ENCODE measurements at regions not wholly inside any gene's neighbourhood (a gene's known extent, or its start where the extent isn't known, plus 50 kb on each side); places are given as distances from the start of the nearest gene placed in this dataset.

DNA sequence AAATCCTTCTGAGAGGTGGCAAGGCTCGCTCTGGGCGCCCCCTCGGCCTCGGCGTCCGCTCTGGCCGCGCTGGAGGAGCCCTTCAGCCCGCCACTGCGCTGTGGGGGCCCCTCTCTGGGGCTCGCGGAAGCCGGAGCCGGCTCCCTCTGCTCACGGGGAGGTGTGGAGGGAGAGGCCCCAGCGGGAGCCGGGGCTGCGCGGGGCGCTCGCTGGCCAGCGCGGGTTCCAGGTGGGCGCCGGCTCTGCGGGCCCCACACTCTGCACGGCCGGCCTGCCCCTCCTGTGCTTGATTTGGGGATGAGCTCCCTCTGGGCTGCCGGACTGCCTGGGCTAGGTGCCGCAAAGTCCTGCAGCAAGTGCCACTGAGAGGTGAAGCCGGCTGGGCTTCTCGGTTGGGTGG is 1260.7 kb upstream of the PRMT6 start:
- no peak overlapping the region for H3K4me3 ChIP-seq (ENCODE audit: low read depth, low read length)
- no peak for TF ChIP-seq POLR2A (IDR thresholded peaks at IDR 0.05; ENCODE audit: extremely low read depth, insufficient read length)
- no peak for TF ChIP-seq MYC (IDR thresholded peaks at IDR 0.05; ENCODE audit: low read depth, low read length)
- no peak for TF ChIP-seq CTCF (IDR thresholded peaks at IDR 0.05; ENCODE audit: low read depth, low read length)
- TF ChIP-seq MAX (IDR thresholded peaks at IDR 0.05; ENCODE audit: low read depth, low read length): no peak
- no peak for DNase-seq (ENCODE audit: low read depth)

GRCh38 chr1:105830571-105831146 is 1225.8 kb upstream of the PRMT6 start:
- TF ChIP-seq POLR2A (IDR thresholded peaks at IDR 0.05; ENCODE audit: extremely low read depth, insufficient read length) (no peak), MAX (IDR thresholded peaks at IDR 0.05; ENCODE audit: low read depth, low read length) (no peak), CTCF (IDR thresholded peaks at IDR 0.05; ENCODE audit: low read depth, low read length) (no peak), MYC (IDR thresholded peaks at IDR 0.05; ENCODE audit: low read depth, low read length) (no peak)
- no peak overlapping the region for H3K4me3 ChIP-seq (ENCODE audit: low read depth, low read length)
- DNase-seq (ENCODE audit: low read depth): no peak

GRCh38 chr1:105838071-105838470 is 1218.4 kb upstream of the PRMT6 start:
- TF ChIP-seq CTCF (IDR thresholded peaks at IDR 0.05; ENCODE audit: low read depth, low read length) (no peak), MYC (IDR thresholded peaks at IDR 0.05; ENCODE audit: low read depth, low read length) (no peak), MAX (IDR thresholded peaks at IDR 0.05; ENCODE audit: low read depth, low read length) (no peak), POLR2A (IDR thresholded peaks at IDR 0.05; ENCODE audit: extremely low read depth, insufficient read length) (no peak)
- DNase-seq (ENCODE audit: low read depth): no peak
- no peak overlapping the region for H3K4me3 ChIP-seq (ENCODE audit: low read depth, low read length)

- no peak for DNase-seq (ENCODE audit: low read depth)
- H3K4me3 ChIP-seq (ENCODE audit: low read depth, low read length): no peak overlapping the region
- no peak for TF ChIP-seq MAX (IDR thresholded peaks at IDR 0.05; ENCODE audit: low read depth, low read length)
- no peak for TF ChIP-seq POLR2A (IDR thresholded peaks at IDR 0.05; ENCODE audit: extremely low read depth, insufficient read length)
- TF ChIP-seq CTCF (IDR thresholded peaks at IDR 0.05; ENCODE audit: low read depth, low read length): no peak
- TF ChIP-seq MYC (IDR thresholded peaks at IDR 0.05; ENCODE audit: low read depth, low read length): no peak
Observed at GRCh38 chr1:105865546-105865945, 1190.9 kb upstream of the PRMT6 start.

DNA sequence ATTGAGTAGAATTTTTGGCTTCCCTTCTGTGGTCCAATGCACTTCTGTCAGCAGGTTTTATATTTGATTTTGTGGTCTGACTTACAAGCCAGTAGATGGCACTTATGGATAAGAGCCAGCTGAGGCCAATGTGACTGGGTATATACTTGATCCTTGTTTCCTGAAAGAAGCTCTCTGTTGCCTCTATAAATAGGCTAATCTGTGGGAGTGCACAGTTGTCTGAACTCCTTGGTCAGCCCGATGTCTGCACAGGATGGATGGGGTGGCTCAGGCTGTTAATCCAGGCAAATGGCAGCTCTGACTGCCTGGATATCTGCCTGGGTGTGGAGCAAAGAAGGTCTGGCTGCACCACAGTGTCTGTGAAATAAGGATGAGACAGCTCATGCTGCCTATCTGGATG is 1183.7 kb upstream of the PRMT6 start:
- no peak for TF ChIP-seq MYC (IDR thresholded peaks at IDR 0.05; ENCODE audit: low read depth, low read length)
- TF ChIP-seq MAX (IDR thresholded peaks at IDR 0.05; ENCODE audit: low read depth, low read length): no peak
- no peak for TF ChIP-seq POLR2A (IDR thresholded peaks at IDR 0.05; ENCODE audit: extremely low read depth, insufficient read length)
- TF ChIP-seq CTCF (IDR thresholded peaks at IDR 0.05; ENCODE audit: low read depth, low read length): no peak
- no peak for DNase-seq (ENCODE audit: low read depth)
- H3K4me3 ChIP-seq (ENCODE audit: low read depth, low read length): no peak overlapping the region
